Prostate gland (tissue), 2 donors: ENCODE measurements at regions not wholly inside any gene's neighbourhood (a gene's known extent, or its start where the extent isn't known, plus 50 kb on each side); places are given as distances from the start of the nearest gene placed in this dataset.

Experiments
- CTCF ChIP-seq, 4 experiments: fragments of 200-600 bp in 2 of 4; fragments of 450-650 bp in 2 of 4; sonication (generic) in 2 of 4; IDR thresholded peaks; 1 replicate in 3 of 4; 2 replicates in 1 of 4; pipeline ENCODE4 v1.5.1; 2016 to 2019; ENCODE audit warnings: antibody characterized with exemption in 4 of 4, mild to moderate bottlenecking in 2 of 4, moderate library complexity in 2 of 4
- POLR2A ChIP-seq: fragments of 450-650 bp; IDR thresholded peaks from one replicate; pipeline ENCODE4 v1.6.1; 2016; ENCODE audit warnings: antibody characterized with exemption, mild to moderate bottlenecking
- POLR2AphosphoS5 ChIP-seq: sonication (generic); formaldehyde crosslinking; IDR thresholded peaks from one replicate; pipeline ENCODE4 v1.6.1; 2017; ENCODE audit warnings: antibody characterized with exemption

- no peak for TF ChIP-seq CTCF (IDR thresholded peaks at IDR 0.05)
- TF ChIP-seq POLR2A = no peak
- no peak for TF ChIP-seq POLR2AphosphoS5
These were observed 66.8 kb upstream of the SLC44A3 start for GRCh38 chr1:94753171-94753972.
